Lung (tissue), 11 donors: ENCODE measurements at regions not wholly inside any gene's neighbourhood (a gene's known extent, or its start where the extent isn't known, plus 50 kb on each side); places are given as distances from the start of the nearest gene placed in this dataset.

Experiments
- ATAC-seq: fragments of 200-7000 bp; cut with Tn5 transposase; one replicate; pipeline ENCODE4 v1.9.1; 2020; ENCODE audit warnings: moderate number of reproducible peaks; ENCODE audit not compliant: insufficient read depth, low FRiP score
- DNase-seq, 3 donors: peaks; one replicate each; pipeline ENCODE4 v3.0.0-alpha.2; 2013 to 2017
- H3K27ac ChIP-seq, 2 donors: one replicate each; pipeline ENCODE4 v1.5.1; 2013; ENCODE audit warnings: mild to moderate bottlenecking in 2 of 2, moderate library complexity in 2 of 2, control low read depth in 1 of 2, inconsistent platforms in 1 of 2, low read depth in 1 of 2, low read length in 1 of 2
- H3K27me3 ChIP-seq, 3 donors: one replicate each; pipeline ENCODE4 v1.5.1; 2013; ENCODE audit warnings: low read length in 2 of 3; ENCODE audit not compliant: control insufficient read depth in 3 of 3, insufficient read depth in 3 of 3
- H3K36me3 ChIP-seq, 4 donors: one replicate each; pipeline ENCODE4 v1.5.1; 2013; ENCODE audit warnings: low read length in 4 of 4, mild to moderate bottlenecking in 1 of 4, moderate library complexity in 1 of 4; ENCODE audit not compliant: control insufficient read depth in 4 of 4, insufficient read depth in 4 of 4
- H3K4me1 ChIP-seq, 5 donors: one replicate each; pipeline ENCODE4 v1.5.1; 2013; ENCODE audit warnings: low read length in 5 of 5, mild to moderate bottlenecking in 2 of 5, moderate library complexity in 1 of 5; ENCODE audit not compliant: control insufficient read depth in 5 of 5, insufficient read depth in 5 of 5
- H3K4me3 ChIP-seq: one replicate; pipeline ENCODE4 v1.5.1; 2013; ENCODE audit warnings: mild to moderate bottlenecking, control low read depth, moderate library complexity
- H3K9ac ChIP-seq, 2 donors: one replicate each; pipeline ENCODE4 v1.5.1; 2013; ENCODE audit warnings: low read length in 2 of 2, control low read depth in 1 of 2; ENCODE audit not compliant: insufficient read depth in 1 of 2
- H3K9me3 ChIP-seq, 4 donors: one replicate each; pipeline ENCODE4 v1.5.1; 2013; ENCODE audit warnings: low read length in 3 of 4, mild to moderate bottlenecking in 1 of 4, moderate library complexity in 1 of 4; ENCODE audit not compliant: control insufficient read depth in 4 of 4, insufficient read depth in 3 of 4
- WGBS, 2 donors: extraction: QIAGEN DNeasy Blood & Tissue Kit; methylation state at CpG; one replicate each; pipeline ENCODE4 v1.1.7; 2013; 5-methylcytosine and 5-hydroxymethylcytosine counted together
- TF ChIP-seq, protein P1 (sequence below): IDR thresholded peaks from 2 replicates; pipeline ENCODE4 v1.5.1; 2012; ENCODE audit warnings: mild to moderate bottlenecking; ENCODE audit errors: control extremely low read depth, extremely low read depth
- donor health status: control.
- donor health status: control.
- donor health status: Bipolar disorder and iron deficiency.
- donor health status: healthy.
- donor health status: DM: yes; HTN: yes; CAD: no.

DNA sequence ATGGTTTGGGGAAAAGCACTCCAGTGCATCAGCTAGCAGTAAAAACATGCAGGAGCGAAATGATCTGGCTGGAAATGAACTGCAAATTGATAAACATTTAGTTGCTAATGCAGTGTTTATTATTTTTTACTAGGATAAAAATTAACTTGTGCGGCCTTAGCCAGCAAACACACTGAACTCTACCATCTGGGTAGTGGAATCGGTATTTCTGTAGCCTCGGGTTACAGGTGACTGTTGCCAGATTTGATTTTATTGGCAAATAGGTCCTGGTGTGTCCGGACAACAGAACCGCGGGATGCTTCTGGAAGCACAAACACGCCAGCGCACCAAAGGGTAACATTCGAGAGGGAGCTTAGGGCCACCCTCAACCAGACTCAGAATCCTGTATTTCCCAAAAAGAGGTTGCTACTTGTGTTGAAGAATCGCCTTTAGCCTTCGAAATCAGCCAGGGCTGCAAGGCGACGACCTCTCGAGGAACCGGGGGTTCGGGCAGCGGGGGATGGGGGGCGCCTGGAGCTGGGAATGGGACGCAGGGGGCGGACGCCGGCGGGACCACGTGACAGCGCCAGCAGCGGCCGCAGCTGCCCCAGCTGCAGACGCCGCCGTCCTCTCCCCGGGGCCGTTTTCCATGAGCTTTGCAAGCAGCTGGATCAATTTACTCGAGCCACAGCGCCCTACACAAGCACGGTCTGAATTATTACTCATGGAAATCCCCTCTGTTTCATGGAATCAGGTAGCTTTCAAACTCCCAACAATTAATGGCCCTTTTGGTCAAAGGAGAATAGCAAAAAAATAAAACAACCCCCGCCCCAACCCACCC lies 158.8 kb downstream of the TOMM20 start:
- DNase-seq (peak; percentile 86 to 89 (median 87)), ATAC-seq (peak; percentile 25)
- Histone ChIP-seq H3K4me1 (peaks cover 5 to 49% (median 32%) of the 10 kb centered on the region in 5 donors), H3K9ac (peak overlapping the region in 1 of 2 donors; percentile 86), H3K9me3 (no peaks in the 10 kb centered on the region), H3K27ac (peak overlapping the region; percentile 70 to 89), H3K27me3 (no peaks in the 10 kb centered on the region), H3K36me3 (no peaks in the 10 kb centered on the region), H3K4me3 (no peak overlapping the region)
- 15 to 21% methylated on average over 36 to 37 of the region's 37 CpGs for WGBS, 2 donors
- TF ChIP-seq, protein P1, sequence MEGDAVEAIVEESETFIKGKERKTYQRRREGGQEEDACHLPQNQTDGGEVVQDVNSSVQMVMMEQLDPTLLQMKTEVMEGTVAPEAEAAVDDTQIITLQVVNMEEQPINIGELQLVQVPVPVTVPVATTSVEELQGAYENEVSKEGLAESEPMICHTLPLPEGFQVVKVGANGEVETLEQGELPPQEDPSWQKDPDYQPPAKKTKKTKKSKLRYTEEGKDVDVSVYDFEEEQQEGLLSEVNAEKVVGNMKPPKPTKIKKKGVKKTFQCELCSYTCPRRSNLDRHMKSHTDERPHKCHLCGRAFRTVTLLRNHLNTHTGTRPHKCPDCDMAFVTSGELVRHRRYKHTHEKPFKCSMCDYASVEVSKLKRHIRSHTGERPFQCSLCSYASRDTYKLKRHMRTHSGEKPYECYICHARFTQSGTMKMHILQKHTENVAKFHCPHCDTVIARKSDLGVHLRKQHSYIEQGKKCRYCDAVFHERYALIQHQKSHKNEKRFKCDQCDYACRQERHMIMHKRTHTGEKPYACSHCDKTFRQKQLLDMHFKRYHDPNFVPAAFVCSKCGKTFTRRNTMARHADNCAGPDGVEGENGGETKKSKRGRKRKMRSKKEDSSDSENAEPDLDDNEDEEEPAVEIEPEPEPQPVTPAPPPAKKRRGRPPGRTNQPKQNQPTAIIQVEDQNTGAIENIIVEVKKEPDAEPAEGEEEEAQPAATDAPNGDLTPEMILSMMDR = no peak

DNA sequence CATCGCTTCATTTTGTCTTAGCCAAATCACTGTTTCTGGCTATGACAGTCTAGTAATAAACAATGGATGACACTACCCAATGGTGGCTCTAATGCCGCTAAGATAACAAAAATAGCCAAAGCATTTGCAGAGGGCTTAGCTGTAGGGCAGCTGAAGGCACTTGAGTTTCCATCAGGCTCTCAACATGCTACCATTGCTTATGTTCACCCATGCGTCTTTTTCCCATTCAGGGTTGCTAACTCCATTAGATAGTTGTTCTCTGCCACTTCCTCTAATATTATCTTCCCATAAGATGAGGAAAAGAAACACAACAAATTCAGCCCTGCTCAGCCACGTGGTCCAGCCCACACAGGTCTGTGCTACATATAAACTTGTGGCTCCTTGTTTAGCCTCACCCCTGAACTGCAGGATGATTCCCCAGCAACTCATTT lies 159.6 kb downstream of the TOMM20 start:
- TF ChIP-seq, protein P1 = no peak
- Histone ChIP-seq H3K9me3 (no peaks in the 10 kb centered on the region), H3K4me1 (peaks cover 4 to 55% (median 37%) of the 10 kb centered on the region in 5 donors), H3K36me3 (no peaks in the 10 kb centered on the region), H3K4me3 (no peak overlapping the region), H3K27ac (peak overlapping the region; percentile 54 to 70), H3K27me3 (no peaks in the 10 kb centered on the region), H3K9ac (peak overlapping the region in 1 of 2 donors; percentile 9)
- no peak for ATAC-seq
- DNase-seq = no peak
- 63 to 70% methylated on average over 4 of the region's 4 CpGs for WGBS, 2 donors

DNA sequence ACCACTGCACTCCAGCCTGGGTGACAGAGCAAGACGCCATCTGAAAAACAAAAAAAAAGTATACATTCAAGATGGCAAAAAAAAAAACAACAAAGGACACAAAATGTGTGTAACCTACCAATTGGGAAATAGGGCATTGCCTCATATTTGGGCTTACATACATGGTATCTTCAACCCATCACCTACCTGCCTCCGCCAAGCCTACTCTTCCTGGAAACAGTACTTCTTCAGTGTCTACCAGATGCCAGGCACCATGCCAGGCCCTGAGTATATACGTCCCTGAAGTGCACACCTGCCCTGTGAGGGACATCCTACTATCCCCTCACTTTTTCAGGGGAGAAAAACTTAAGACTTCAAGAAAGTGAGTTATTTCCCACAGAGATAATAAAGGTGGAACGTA lies 160.2 kb downstream of the TOMM20 start:
- 59 to 82% methylated on average over 4 of the region's 4 CpGs for WGBS, 2 donors
- no peaks in the 10 kb centered on the region for H3K36me3 ChIP-seq
- no peak overlapping the region for H3K4me3 ChIP-seq
- H3K9me3 ChIP-seq = no peaks in the 10 kb centered on the region
- peaks cover 4 to 61% (median 42%) of the 10 kb centered on the region in 5 donors for H3K4me1 ChIP-seq
- H3K9ac ChIP-seq = no peak overlapping the region
- no peak overlapping the region for H3K27ac ChIP-seq
- no peak for DNase-seq
- ATAC-seq = no peak
- no peaks in the 10 kb centered on the region for H3K27me3 ChIP-seq
- TF ChIP-seq, protein P1 = no peak
